ENCODE measurements at regions not wholly inside any gene's neighbourhood (a gene's known extent, or its start where the extent isn't known, plus 50 kb on each side); places are given as distances from the start of the nearest gene placed in this dataset.

DNA sequence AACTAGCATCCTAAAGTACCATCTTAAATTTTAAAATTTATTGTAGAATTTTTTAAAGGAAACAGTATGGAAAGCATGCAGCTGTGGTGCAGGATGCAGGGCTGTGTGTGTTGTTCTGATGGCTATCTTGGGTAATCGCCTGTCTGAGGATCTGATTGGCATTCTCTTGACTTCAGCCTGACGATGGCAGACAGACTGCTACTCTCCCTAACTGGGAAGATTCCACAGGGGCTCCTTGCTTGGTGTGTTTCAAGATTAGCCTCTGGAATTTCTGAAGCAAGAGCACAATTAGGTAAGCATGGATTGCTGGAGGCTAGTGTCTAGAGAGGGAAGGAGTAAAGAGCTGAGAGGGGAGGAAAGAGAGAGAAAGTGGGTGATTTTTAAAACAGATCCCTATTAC lies 696.8 kb upstream of the LRFN5 start:
- no peak for DNase-seq (ENCODE audit: low read depth in 2 of 2)

DNA sequence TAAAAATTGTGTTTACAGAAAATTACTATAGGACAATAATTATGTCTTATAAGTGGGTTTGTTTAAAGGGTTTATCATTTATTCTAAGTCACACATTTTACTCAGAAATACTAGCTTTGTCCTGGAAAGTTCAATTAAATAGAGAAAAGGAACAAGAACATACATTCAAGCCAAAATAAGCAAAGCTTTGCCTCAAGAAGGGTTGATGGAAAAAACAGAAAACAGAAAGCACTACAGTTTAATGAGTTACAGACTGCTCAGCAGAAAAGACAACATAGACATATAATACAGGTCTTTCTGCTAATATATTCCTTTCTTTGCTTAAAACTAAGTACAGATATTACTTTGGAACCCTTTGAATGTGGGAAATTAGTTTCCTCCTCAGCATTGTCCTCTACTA lies 703.0 kb upstream of the LRFN5 start:
- no peak for DNase-seq (ENCODE audit: low read depth in 2 of 2)

DNA sequence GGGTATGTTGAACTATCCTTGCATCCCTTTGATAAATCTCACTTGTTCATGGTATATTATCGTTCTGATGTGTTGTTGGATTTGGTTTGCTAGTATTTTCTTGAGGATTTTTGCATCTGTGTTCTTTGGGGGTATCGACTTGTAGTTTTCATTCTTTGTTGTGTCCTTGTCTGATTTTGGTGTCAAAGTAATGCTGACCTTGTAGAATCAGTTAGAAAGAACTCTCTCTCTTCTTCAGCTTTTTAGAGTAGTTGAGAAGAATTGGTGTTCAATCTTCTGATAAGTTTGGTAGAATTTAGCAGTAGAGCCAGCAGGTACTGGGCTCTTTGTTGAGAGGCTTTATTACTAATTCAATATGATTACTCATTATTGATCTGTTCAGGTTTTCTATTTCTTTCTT lies 707.2 kb upstream of the LRFN5 start:
- no peak for DNase-seq (ENCODE audit: low read depth in 2 of 2)

DNA sequence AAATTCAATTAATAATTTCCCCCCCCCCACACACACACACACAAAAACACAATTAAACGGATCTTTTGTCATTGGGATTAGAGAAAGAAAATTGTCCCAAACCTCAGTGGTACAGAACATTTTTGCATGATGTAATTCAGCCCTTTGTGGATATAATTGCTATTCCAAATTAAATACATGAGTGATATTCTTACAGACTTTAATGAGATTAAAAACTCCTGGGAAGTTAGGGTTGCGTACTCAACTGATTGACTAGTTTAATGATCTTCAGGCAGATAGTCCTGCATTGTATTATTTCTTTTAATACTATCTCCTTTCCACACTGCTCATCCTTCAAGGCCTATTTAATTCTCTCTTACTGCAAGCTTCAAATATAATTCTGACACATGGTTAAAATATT lies 711.8 kb upstream of the LRFN5 start:
- DNase-seq (ENCODE audit: low read depth in 2 of 2): no peak

DNA sequence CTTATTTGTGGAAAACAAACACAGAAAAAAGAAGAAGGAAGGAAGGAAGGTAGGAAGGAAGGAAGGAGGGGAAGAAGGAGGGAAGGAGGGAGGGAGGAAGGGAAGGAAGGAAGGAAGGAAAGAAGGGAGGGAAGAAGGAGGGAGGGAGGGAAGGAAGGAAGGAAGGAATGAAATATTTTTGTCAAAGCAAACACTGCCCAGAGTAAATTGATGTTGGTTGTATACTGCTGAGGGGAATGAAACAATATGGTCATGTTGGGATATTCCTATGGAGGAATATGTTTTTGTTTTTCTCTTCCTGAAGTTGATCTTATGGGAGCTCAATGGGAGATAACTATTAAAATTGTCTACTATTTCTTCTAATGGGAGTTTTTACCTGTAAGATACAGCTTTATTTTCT lies 717.5 kb upstream of the LRFN5 start:
- DNase-seq (ENCODE audit: low read depth in 2 of 2): no peak

DNA sequence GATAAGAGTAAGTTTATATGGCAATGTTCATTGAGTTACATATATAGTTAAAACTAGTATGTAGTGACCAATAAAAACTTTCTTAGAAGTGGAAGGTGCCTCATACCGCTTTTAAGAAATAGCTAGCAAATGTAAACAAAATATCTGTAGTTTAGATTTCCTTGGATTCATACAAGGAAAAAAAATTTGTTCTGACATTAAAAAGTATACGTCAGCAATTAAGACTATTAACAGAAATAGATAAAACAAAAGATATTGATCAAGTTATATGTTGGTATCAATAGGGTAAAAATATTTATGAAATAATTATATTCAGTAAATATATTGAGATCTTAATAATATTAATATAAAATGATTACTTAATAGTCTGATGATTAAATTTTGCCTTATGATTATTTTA lies 718.8 kb upstream of the LRFN5 start:
- no peak for DNase-seq (ENCODE audit: low read depth in 2 of 2)

DNA sequence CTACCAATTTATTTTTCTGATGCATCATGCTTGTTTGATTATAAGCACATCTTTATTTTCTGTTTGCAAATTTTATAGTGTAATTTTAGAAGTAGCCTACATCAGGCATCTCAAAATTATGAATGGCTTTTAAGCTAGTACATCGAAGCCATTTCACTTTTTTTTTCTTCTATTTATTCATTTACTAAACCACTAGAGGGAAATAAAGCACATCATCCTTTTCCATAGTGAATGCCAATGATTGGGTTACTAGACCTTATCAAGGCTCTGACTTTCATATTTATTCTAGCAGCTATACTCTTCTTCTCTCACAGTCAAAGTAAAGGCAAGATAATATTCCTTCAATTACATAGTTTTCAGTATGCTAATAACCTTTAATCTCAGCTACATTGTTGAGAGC lies 736.4 kb upstream of the LRFN5 start:
- DNase-seq (ENCODE audit: low read depth in 2 of 2): no peak

DNA sequence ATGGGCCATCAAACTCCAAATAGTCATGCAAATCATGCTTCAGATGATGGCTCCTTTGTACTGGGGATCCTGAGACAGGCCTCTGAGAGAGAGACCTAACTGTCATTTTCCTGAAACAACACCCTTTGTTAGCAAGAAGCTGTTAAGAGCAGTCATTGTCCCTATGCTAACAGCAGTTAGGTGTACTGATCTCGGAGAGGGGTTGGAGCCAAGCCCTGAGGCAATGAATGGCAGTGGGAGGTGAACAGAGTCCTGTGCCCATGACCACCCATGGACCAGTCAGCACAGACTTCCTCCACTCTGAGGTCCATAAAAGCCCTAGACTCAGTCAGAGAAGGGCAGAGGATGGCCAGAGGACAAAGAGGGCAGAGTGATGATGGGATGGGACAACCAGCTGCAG lies 747.6 kb upstream of the LRFN5 start:
- DNase-seq (ENCODE audit: low read depth in 2 of 2): no peak

DNA sequence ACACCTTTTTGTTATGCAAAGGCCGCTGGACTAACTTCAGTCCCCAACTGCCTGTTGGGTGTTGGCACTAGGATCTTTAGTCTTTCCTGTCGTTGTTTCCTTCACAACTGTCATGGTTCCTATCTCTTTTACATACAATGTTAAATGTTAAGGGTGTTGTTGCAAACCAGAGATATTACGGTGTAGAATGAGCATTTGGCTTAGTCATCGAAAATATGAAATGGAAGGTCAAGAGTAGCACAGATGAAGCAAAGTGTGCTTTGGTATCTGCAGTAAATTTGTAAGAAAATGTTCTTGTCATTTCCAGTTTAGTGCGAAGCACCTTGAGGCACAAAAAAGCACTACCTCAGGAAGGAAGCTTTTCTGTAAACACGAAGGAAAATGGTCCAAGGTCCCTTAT lies 751.3 kb upstream of the LRFN5 start:
- DNase-seq (ENCODE audit: low read depth in 2 of 2): no peak

DNA sequence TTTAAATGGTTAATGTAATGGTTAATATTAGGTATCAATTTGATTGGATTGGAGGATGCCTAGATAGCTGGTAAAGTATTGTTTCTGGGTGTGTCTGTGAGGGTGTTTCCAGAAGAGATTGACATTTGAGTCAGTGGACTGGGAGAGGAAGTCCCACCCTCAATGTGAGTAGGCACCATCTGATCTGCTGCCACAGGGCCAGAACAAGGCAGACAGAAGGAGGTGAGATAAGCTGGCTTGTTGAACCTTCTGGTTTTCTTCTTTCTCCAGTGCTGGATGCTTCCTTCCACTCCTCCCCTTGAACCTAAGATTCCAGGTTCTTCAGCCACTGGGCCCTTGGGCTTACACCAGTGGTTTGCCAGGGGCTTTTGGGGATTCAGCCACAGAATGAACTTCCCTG lies 756.5 kb upstream of the LRFN5 start:
- DNase-seq (ENCODE audit: low read depth in 2 of 2): no peak

DNA sequence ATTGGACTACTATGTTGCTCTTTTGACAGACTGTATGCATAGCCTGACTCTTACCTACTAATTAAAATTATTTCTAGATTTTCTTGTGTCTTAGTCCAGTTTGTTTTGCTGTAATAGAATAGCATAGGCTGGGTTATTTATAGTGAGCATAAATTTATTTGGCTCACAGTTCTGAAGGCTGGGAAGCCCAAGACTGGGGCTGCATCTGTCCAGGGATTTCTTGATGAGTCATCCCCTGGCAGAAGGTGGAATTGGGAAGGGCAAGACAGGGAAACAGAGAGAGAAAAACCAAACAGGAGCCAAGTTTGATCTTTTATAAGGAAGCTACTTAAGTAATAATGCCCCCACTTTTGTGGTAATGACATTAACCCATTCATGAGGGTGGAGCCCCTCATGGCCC lies 759.2 kb upstream of the LRFN5 start:
- no peak for DNase-seq (ENCODE audit: low read depth in 2 of 2)

DNA sequence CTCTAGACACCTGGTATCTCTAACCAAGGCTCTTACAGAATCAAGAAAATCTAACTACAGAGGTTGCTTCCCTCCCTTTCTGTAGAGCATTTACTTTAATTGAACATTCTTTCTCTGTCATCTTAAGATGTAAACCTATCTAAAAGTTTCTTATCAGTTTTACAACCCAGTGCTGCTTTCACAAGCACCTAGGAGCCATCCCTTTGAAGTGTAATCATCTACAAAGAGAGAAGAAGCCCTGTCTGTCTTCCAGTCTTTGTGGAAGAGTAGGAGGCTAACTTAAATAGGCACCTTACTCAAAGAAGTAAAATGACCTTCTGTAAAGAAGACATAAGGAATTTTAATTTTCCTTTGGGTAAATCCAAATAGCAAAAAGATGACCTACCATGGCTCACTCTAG lies 763.9 kb upstream of the LRFN5 start:
- no peak for DNase-seq (ENCODE audit: low read depth in 2 of 2)

DNA sequence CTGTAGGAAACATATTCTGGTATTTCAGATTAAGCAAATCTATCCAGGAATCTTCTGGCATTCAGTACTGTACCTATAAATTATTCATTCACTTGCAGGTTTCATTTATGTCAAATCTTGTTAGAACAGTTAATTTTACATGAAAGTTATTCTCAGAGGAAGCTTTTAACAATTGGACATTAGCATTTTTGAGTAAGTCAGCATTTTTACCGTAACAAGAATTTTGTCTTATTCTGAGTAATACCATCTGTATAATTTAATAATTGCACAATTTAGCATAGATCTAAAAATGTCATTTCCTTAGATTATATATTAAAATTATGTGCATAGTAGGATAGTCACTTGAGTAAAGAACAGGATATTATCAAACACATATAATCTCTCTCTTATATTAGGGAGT lies 764.8 kb upstream of the LRFN5 start:
- no peak for DNase-seq (ENCODE audit: low read depth in 2 of 2)

DNA sequence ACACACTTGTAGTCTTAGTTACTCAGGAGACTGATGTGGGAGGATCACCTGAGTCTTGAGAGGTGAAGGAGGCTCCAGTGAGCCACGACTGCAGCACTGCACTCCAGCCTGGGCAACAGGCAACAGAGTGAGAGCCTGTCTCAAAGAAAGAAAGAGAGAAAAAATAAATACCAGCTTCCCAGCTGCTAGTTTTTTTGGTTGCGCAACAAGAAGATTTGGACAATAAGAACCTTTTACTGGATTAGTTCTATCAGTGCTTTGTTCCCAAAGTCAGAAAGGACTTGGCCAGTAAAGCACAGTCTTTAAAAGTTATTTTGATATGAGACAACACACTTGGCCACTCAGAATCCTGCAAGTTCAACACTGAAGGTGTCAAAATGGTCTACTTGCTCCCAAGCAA lies 768.1 kb upstream of the LRFN5 start:
- no peak for DNase-seq (ENCODE audit: low read depth in 2 of 2)

DNA sequence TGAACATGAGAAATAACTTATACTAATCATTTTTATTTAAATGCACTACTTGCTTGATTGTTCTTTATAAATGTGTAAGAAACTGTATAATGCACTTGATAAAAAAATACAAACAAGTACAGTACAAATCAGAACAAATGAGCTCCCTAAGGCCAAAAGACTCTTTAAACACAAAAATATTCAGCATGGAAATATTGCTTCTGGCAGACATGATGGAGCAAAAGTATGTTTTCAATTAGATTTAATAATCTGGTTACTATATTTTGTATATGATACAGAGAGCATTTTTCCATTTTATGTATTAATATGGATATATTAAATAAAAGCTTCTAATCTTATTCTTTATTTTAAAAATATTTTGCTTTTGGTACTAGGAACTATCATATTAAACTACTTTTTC lies 800.2 kb upstream of the LRFN5 start:
- no peak for DNase-seq (ENCODE audit: low read depth in 2 of 2)

DNA sequence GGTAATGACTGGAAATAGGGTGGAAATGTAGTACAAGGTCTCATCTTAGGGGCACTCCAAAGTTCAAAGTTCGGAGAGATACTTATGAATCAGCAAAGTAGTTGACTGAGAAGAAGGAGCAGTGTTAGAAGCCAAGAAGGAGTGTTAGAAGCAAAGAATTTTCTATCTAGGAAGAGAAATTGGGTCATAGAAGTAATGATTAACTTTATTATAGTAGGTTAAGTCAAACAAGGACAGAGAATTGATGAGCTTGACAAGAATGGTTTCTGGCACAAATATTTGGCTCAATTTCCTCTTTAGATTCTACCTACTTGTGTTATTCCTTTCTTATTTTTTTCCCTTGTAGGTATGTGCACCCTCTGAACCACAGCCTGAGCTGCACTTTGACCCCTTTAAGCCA lies 810.5 kb upstream of the LRFN5 start:
- DNase-seq (ENCODE audit: low read depth in 2 of 2): no peak

DNA sequence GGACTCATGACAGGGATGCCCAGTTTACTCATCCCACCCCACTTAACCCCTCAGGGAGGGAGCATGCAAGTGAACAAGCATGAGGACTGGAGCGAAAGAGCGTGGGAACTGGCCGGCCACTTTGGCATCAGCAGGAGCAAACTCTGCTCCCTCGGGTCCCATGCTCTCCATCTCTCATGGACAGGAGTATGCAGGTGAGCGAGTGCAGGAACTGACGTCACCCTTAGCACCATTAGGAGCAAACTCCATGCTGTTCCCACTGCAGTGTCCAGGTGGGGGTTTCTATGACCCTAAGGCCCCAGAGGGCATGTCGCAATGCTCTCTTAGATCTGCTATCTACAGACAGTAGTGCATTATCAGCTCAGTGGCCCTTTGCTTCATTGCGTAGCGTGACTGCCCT lies 821.8 kb upstream of the LRFN5 start:
- DNase-seq (ENCODE audit: low read depth in 2 of 2): no peak

DNA sequence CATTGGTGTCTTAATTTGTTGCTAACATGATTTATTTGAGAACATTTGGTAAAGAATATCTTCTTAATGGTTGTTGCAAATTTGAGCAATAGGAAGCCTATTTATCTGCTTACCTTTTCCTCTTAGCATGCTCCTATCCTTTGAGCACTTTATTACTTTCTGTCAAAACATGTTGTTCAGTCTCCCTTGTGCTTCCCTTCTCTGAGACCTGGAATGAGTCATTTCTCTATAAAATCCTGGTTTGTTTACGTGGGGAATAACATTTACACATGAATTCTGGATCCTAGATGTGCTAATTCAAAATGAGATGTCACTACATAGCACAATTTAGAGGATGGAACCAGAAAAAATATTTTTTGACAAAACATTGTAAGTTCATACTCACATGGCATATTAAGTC lies 844.0 kb upstream of the LRFN5 start:
- DNase-seq (ENCODE audit: low read depth in 2 of 2): no peak

DNA sequence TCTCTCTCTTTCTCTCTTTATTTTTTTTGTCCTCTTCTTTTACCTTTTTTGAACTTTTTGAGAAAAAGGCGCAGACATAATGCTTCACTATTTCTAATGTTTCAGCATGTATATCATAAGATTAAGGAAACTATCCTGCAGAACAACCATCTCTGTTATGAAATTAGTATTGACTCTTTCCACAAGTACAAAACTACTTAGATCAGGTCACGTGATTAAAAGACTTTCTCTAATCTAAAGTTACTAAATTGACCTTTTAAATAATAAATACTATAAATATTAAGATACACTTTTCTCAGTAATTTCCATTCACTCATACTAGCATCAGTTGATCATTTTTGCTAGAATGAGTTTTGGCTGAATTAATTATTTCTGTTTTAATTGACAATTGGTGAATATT lies 844.5 kb upstream of the LRFN5 start:
- DNase-seq (ENCODE audit: low read depth in 2 of 2): no peak

DNA sequence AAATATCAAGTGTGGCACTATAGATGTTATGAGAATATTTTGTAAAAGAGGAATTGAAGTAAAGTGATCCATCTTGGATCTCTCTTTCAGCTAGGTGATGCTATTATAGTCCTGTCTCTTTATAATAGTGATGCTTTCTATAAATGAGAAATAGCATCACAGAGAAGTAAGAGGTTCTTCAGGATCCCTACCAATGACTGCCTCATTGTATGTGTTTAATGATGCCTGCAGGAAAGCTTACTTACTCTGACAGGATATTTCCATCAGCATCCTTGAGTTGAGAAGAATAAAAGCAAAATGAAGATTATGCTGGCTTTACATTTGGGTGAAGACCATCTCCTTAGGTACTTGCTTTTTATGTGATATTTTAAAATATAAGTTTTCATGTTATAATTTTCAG lies 846.0 kb upstream of the LRFN5 start:
- no peak for DNase-seq (ENCODE audit: low read depth in 2 of 2)

DNA sequence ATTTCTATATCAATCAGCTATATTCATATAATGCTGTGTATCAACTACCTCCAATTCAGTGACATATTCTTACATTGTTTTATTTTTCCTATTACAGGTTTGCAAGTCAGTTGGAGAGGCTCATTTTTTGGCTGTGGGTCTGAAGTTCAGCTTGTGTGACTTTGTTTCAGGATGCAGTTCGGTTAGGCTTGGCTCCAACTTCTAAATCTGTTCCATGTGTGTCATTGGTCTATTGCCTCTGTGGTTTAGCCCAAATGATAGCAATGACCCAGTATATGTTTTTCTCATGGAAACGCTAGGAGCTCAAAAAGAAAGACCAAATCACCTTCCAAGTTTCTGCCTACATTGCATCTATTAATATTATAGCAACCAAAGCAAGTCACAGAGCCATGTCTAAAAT lies 848.6 kb upstream of the LRFN5 start:
- DNase-seq (ENCODE audit: low read depth in 2 of 2): no peak

DNA sequence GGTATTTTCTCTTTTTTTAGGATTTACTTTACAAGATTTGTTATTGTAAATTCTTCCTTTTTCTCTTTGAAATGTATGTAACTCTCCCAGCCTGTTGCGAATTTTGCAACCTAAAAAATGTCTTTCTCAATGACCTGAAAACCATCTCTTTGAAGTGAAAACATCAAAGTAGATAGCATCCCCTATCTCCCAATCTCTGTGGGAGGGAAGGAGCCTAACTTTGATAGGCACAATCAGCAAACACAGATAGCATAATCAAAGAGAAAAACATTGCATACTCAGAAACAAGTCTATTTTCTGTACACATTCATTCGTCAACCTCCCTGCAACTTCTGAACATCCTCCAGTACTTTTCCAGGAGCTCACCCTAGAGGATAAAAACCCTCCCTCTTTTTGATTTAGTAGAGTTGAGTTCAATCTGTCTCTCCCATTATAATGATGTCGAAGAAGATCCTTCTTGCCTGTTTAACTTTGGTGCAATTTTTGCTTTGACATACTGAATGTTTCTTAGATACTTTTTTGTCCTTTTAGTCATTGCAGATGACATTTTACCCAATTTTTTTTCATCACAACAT lies 849.2 kb upstream of the LRFN5 start:
- DNase-seq (ENCODE audit: low read depth in 2 of 2): no peak

DNA sequence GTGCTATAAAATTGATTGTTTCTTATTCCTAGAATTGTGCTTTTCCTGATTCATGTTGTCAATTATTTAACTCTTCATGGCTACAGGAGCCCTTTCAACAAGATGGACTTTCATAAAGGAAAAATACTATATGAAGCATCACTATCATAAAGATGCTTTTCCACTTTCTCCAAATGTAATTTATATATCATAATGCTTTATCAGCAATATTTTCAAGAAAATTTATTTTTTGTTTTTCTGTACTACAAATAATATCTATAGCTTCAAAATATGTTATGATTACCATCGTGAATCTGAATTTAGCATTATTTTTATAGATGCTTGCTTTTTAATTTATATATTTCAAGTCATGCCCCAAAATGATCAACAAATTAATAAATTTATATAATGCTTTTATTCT lies 873.5 kb upstream of the LRFN5 start:
- DNase-seq (ENCODE audit: low read depth in 2 of 2): no peak

DNA sequence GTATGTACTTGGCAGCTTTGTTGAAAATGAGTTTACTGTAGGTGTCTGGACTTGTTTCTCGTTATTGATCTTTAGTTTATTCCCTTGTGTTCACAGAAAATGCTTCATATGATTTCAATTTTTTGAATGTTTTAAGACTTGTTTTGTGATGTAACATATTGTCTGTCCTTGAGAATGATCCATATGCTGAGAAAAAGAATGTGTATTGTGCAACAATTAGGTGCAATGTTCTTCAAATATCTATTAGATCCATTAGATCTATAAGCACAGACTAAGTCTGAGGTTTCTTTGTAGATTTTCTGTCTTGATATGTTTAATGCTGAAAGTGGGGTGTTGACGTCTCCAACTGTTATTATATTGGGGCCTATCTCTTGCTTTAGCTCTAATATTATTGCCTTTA lies 879.6 kb upstream of the LRFN5 start:
- DNase-seq (ENCODE audit: low read depth in 2 of 2): no peak

DNA sequence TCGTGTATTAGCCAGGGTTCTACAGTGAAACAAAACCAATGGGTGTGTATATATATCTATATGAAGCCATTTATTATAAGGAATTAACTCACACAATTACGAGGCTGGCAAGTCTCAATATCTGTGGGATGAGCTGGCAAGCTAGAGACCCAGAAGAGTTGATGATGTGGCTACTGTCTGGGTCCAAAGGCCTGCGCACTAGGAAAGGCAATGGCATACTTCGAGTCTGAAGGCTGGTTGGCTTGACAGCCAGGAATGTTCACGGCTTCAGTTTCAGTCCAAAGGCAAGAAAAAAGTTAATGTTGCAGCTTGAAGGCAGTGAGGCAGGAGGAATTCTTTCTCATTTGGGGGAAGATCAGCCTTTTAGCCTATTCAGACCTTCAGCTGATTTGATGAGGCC lies 893.3 kb upstream of the LRFN5 start:
- DNase-seq (ENCODE audit: low read depth in 2 of 2): no peak
